Right lobe of liver (tissue), 4 donors: ENCODE measurements at regions not wholly inside any gene's neighbourhood (a gene's known extent, or its start where the extent isn't known, plus 50 kb on each side); places are given as distances from the start of the nearest gene placed in this dataset.

Experiments used
- POLR2A ChIP-seq: fragments of 450-650 bp; IDR thresholded peaks from one replicate; pipeline ENCODE4 v1.6.1; 2017; ENCODE audit warnings: antibody characterized with exemption, mild to moderate bottlenecking
- TF ChIP-seq, protein P1 (sequence below), 4 donors: fragments of 200-600 bp in 3 of 4; fragments of 450-650 bp in 1 of 4; IDR thresholded peaks; one replicate each; pipeline versions ENCODE4 v1.5.1 to v1.8.0; 2016 to 2022; ENCODE audit warnings: antibody characterized with exemption in 4 of 4, mild to moderate bottlenecking in 2 of 4
- donor health status: DM: no; HTN: no; CAD: no.
- donor health status: DM: no; HTN: no; CAD: no.
- donor health status: DM: no; HTN: yes; CAD: no.

DNA sequence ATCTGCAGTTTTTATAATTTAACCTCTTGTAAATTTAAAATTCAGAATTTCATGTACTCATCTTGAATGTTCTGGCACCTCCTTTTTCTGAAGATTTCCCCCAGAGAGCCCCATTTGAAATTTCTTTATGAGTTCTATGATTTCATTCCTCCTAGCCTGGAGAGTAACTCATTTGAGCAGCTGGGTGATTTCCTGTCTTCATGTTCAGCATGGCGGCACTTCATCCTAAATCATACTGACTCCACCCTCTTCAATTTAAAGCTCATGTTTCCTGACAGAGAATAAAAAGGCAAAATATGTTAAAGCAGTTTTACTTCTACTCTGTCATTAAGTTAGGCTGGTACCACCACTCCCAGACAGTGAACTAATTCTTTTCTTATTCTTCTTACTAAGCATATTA lies 250.9 kb upstream of the POU3F2 start:
- no peak for TF ChIP-seq POLR2A
- TF ChIP-seq, protein P1, sequence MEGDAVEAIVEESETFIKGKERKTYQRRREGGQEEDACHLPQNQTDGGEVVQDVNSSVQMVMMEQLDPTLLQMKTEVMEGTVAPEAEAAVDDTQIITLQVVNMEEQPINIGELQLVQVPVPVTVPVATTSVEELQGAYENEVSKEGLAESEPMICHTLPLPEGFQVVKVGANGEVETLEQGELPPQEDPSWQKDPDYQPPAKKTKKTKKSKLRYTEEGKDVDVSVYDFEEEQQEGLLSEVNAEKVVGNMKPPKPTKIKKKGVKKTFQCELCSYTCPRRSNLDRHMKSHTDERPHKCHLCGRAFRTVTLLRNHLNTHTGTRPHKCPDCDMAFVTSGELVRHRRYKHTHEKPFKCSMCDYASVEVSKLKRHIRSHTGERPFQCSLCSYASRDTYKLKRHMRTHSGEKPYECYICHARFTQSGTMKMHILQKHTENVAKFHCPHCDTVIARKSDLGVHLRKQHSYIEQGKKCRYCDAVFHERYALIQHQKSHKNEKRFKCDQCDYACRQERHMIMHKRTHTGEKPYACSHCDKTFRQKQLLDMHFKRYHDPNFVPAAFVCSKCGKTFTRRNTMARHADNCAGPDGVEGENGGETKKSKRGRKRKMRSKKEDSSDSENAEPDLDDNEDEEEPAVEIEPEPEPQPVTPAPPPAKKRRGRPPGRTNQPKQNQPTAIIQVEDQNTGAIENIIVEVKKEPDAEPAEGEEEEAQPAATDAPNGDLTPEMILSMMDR (IDR thresholded peaks at IDR 0.05), result no peak
